Urinary bladder (tissue), 3 donors: ENCODE measurements at regions not wholly inside any gene's neighbourhood (a gene's known extent, or its start where the extent isn't known, plus 50 kb on each side); places are given as distances from the start of the nearest gene placed in this dataset.

ENCODE experiments used
- DNase-seq: peaks from one replicate; pipeline ENCODE4 v3.0.0-alpha.2; 2015; ENCODE audit errors: extremely low spot score
- H3K27ac ChIP-seq: one replicate; pipeline ENCODE4 v1.5.1; 2013; ENCODE audit warnings: low read depth, mild to moderate bottlenecking, moderate library complexity
- H3K36me3 ChIP-seq: one replicate; pipeline ENCODE4 v1.6.1; 2013; ENCODE audit warnings: mild to moderate bottlenecking, moderate library complexity; ENCODE audit not compliant: insufficient read depth
- H3K4me1 ChIP-seq: one replicate; pipeline ENCODE4 v1.6.1; 2013; ENCODE audit warnings: mild to moderate bottlenecking, moderate library complexity; ENCODE audit not compliant: insufficient read depth
- H3K4me3 ChIP-seq: one replicate; pipeline ENCODE4 v1.5.1; 2013; ENCODE audit warnings: low read depth, low read length
- WGBS: extraction: QIAGEN DNeasy Blood & Tissue Kit; methylation state at CpG from one replicate; pipeline ENCODE4 v1.1.7; 2013; 5-methylcytosine and 5-hydroxymethylcytosine counted together
- donor health status: healthy with polysubstance abuse.
- donor health status: healthy.

- Histone ChIP-seq H3K36me3 (no peaks in the 10 kb centered on the region), H3K27ac (no peak overlapping the region), H3K4me3 (no peak overlapping the region), H3K4me1 (no peaks in the 10 kb centered on the region)
- DNase-seq = no peak
- WGBS = 70% methylated on average over 2 of the region's 2 CpGs
Measured at GRCh38 chr11:42674436-42674835, 637.4 kb upstream of the API5 start.

GRCh38 chr11:42707541-42707940 is 604.3 kb upstream of the API5 start:
- no peak for DNase-seq
- Histone ChIP-seq H3K4me1 (no peaks in the 10 kb centered on the region), H3K4me3 (no peak overlapping the region), H3K36me3 (no peaks in the 10 kb centered on the region), H3K27ac (no peak overlapping the region)
- WGBS = 90% methylated on average over 2 of the region's 2 CpGs

- no peak overlapping the region for H3K27ac ChIP-seq
Measured at GRCh38 chr11:42709216-42709615, 602.6 kb upstream of the API5 start.

GRCh38 chr11:42713279-42713678 is 598.5 kb upstream of the API5 start:
- WGBS = 38% methylated on average over 1 of the region's 1 CpG
- no peak overlapping the region for H3K27ac ChIP-seq
- no peak for DNase-seq
- no peaks in the 10 kb centered on the region for H3K36me3 ChIP-seq
- H3K4me1 ChIP-seq = no peaks in the 10 kb centered on the region
- no peak overlapping the region for H3K4me3 ChIP-seq

More at GRCh38 chr11:42709216-42709615, 602.6 kb upstream of the API5 start:
- H3K36me3 ChIP-seq = no peaks in the 10 kb centered on the region
- H3K4me1 ChIP-seq = no peaks in the 10 kb centered on the region
- no peak for DNase-seq
- WGBS = 99% methylated on average over 1 of the region's 1 CpG
- H3K4me3 ChIP-seq = no peak overlapping the region

GRCh38 chr11:42713753-42714152 is 598.0 kb upstream of the API5 start:
- whole genome bisulfite sequencing = 50% methylated on average over 1 of the region's 1 CpG
- Histone ChIP-seq H3K27ac (no peak overlapping the region), H3K36me3 (no peaks in the 10 kb centered on the region), H3K4me3 (no peak overlapping the region), H3K4me1 (no peaks in the 10 kb centered on the region)
- DNase-seq = no peak

GRCh38 chr11:42720716-42721563 is 590.9 kb upstream of the API5 start:
- H3K36me3 ChIP-seq = no peaks in the 10 kb centered on the region
- 58% methylated on average over 3 of the region's 3 CpGs for WGBS
- H3K4me3 ChIP-seq = no peak overlapping the region
- no peak overlapping the region for H3K27ac ChIP-seq
- H3K4me1 ChIP-seq = no peaks in the 10 kb centered on the region
- DNase-seq = no peak

GRCh38 chr11:42727879-42728278 is 583.9 kb upstream of the API5 start:
- Histone ChIP-seq H3K4me1 (no peaks in the 10 kb centered on the region), H3K4me3 (no peak overlapping the region), H3K36me3 (no peaks in the 10 kb centered on the region), H3K27ac (no peak overlapping the region)
- DNase-seq = no peak
- WGBS = 47% methylated on average over 1 of the region's 1 CpG

- DNase-seq = no peak
- H3K4me1 ChIP-seq = no peaks in the 10 kb centered on the region
- no peaks in the 10 kb centered on the region for H3K36me3 ChIP-seq
- WGBS = 57% methylated on average over 1 of the region's 1 CpG
- H3K27ac ChIP-seq = no peak overlapping the region
- no peak overlapping the region for H3K4me3 ChIP-seq
Measured at GRCh38 chr11:42762348-42762747, 549.4 kb upstream of the API5 start.

GRCh38 chr11:42764936-42765335 is 546.9 kb upstream of the API5 start:
- Histone ChIP-seq H3K27ac (no peak overlapping the region), H3K36me3 (no peaks in the 10 kb centered on the region), H3K4me1 (no peaks in the 10 kb centered on the region), H3K4me3 (no peak overlapping the region)
- 96% methylated on average over 2 of the region's 2 CpGs for WGBS
- DNase-seq = no peak

- WGBS = 73% methylated on average over 2 of the region's 2 CpGs
- Histone ChIP-seq H3K36me3 (no peaks in the 10 kb centered on the region), H3K27ac (no peak overlapping the region), H3K4me1 (no peaks in the 10 kb centered on the region), H3K4me3 (no peak overlapping the region)
- no peak for DNase-seq
Measured at GRCh38 chr11:42768576-42768975, 543.2 kb upstream of the API5 start.

GRCh38 chr11:42770444-42771065 is 541.2 kb upstream of the API5 start:
- no peak for DNase-seq
- Histone ChIP-seq H3K36me3 (no peaks in the 10 kb centered on the region), H3K27ac (no peak overlapping the region), H3K4me3 (no peak overlapping the region), H3K4me1 (no peaks in the 10 kb centered on the region)
- WGBS = 33% methylated on average over 1 of the region's 1 CpG

- DNase-seq = no peak
- H3K27ac ChIP-seq = no peak overlapping the region
- H3K4me3 ChIP-seq = no peak overlapping the region
- H3K4me1 ChIP-seq = no peaks in the 10 kb centered on the region
- no peaks in the 10 kb centered on the region for H3K36me3 ChIP-seq
- WGBS = 28% methylated on average over 5 of the region's 5 CpGs
Measured at GRCh38 chr11:42772886-42773285, 538.9 kb upstream of the API5 start.

GRCh38 chr11:42773729-42774128 is 538.1 kb upstream of the API5 start:
- no peak overlapping the region for H3K4me3 ChIP-seq
- no peaks in the 10 kb centered on the region for H3K4me1 ChIP-seq
- no peaks in the 10 kb centered on the region for H3K36me3 ChIP-seq
- WGBS = 68% methylated on average over 5 of the region's 5 CpGs
- no peak for DNase-seq
- H3K27ac ChIP-seq = no peak overlapping the region

GRCh38 chr11:42774567-42774966 is 537.2 kb upstream of the API5 start:
- Histone ChIP-seq H3K36me3 (no peaks in the 10 kb centered on the region), H3K4me1 (no peaks in the 10 kb centered on the region), H3K4me3 (no peak overlapping the region), H3K27ac (no peak overlapping the region)
- DNase-seq = no peak
- 51% methylated on average over 1 of the region's 1 CpG for WGBS
